Smooth muscle cell (in vitro differentiated cells): ENCODE measurements at regions not wholly inside any gene's neighbourhood (a gene's known extent, or its start where the extent isn't known, plus 50 kb on each side); places are given as distances from the start of the nearest gene placed in this dataset.

Source experiments
- DNase-seq: peaks from one replicate; lab custom pipeline; 2025; ENCODE audit not compliant: unreplicated experiment; lab: John Stamatoyannopoulos, UW
- H2AFZ ChIP-seq: fragments of 200-600 bp; sonication (generic); 2 replicates; pipeline ENCODE4 v1.6.0; 2016; ENCODE audit warnings: antibody characterized with exemption, low read depth, mild to moderate bottlenecking
- H3F3A ChIP-seq: fragments of 200-600 bp; sonication (generic); 2 replicates; pipeline ENCODE4 v1.6.0; 2017; ENCODE audit warnings: antibody characterized with exemption, low read depth
- H3K27ac ChIP-seq: fragments of 200-600 bp; sonication (generic); 2 replicates; pipeline ENCODE4 v1.5.1; 2016; ENCODE audit warnings: low read depth, mild to moderate bottlenecking
- H3K27me3 ChIP-seq: fragments of 200-600 bp; sonication (generic); 2 replicates; pipeline ENCODE4 v1.6.1; 2016; ENCODE audit warnings: low read depth, mild to moderate bottlenecking
- H3K36me3 ChIP-seq: fragments of 200-600 bp; sonication (generic); 2 replicates; pipeline ENCODE4 v1.5.1; 2016; ENCODE audit warnings: low read depth
- H3K4me1 ChIP-seq: fragments of 200-600 bp; sonication (generic); 2 replicates; pipeline ENCODE4 v1.5.1; 2016; ENCODE audit warnings: low read depth
- H3K4me2 ChIP-seq: fragments of 200-600 bp; sonication (generic); 2 replicates; pipeline ENCODE4 v1.6.0; 2016; ENCODE audit warnings: mild to moderate bottlenecking
- H3K4me3 ChIP-seq: fragments of 200-600 bp; sonication (generic); 2 replicates; pipeline ENCODE4 v1.5.1; 2016; ENCODE audit warnings: mild to moderate bottlenecking
- H3K79me2 ChIP-seq: fragments of 200-600 bp; sonication (generic); 2 replicates; pipeline ENCODE4 v1.6.0; 2016; ENCODE audit warnings: low read depth, mild to moderate bottlenecking
- H3K9ac ChIP-seq: fragments of 200-600 bp; sonication (generic); 2 replicates; pipeline ENCODE4 v1.6.0; 2016; ENCODE audit warnings: low read depth
- H3K9me3 ChIP-seq: fragments of 200-600 bp; sonication (generic); replicated peaks from 2 replicates; pipeline ENCODE4 v1.5.1; 2016; ENCODE audit warnings: low read depth
- H4K20me1 ChIP-seq: fragments of 200-600 bp; sonication (generic); 2 replicates; pipeline ENCODE4 v1.6.0; 2016; ENCODE audit warnings: low read depth
- CTCF ChIP-seq: fragments of 200-600 bp; sonication (generic); IDR thresholded peaks from 2 replicates; pipeline ENCODE4 v1.5.1; 2017; ENCODE audit warnings: borderline replicate concordance, mild to moderate bottlenecking, antibody characterized with exemption; ENCODE audit not compliant: insufficient read depth, poor library complexity, severe bottlenecking
- WGBS: methylation state at CpG from one replicate; pipeline ENCODE4 v1.1.7; 2016; ENCODE audit warnings: low lambda C conversion rate; 5-methylcytosine and 5-hydroxymethylcytosine counted together

GRCh38 chr3:17844236-17844635 is 101.8 kb upstream of the TBC1D5 start:
- DNase-seq, result no peak
- no peaks in the 10 kb centered on the region for H3K79me2 ChIP-seq
- no peaks in the 10 kb centered on the region for H3F3A ChIP-seq
- peaks cover 12% of the 10 kb centered on the region for H3K27me3 ChIP-seq
- H4K20me1 ChIP-seq, result no peaks in the 10 kb centered on the region
- H3K9ac ChIP-seq, result no peak overlapping the region
- WGBS, result 99% methylated on average over 3 of the region's 3 CpGs
- no peaks in the 10 kb centered on the region for H3K9me3 ChIP-seq
- H3K4me3 ChIP-seq, result no peak overlapping the region
- no peaks in the 10 kb centered on the region for H3K36me3 ChIP-seq
- no peak overlapping the region for H3K27ac ChIP-seq
- no peak overlapping the region for H2AFZ ChIP-seq
- H3K4me1 ChIP-seq, result peaks cover 3% of the 10 kb centered on the region
- no peak overlapping the region for H3K4me2 ChIP-seq
- TF ChIP-seq CTCF, result no peak

- H3K27me3 ChIP-seq, result peaks cover 32% of the 10 kb centered on the region
- no peaks in the 10 kb centered on the region for H3K4me1 ChIP-seq
- H3K9me3 ChIP-seq, result no peaks in the 10 kb centered on the region
- no peaks in the 10 kb centered on the region for H3F3A ChIP-seq
- no peak overlapping the region for H3K4me3 ChIP-seq
- no peak overlapping the region for H2AFZ ChIP-seq
- no peak overlapping the region for H3K27ac ChIP-seq
- no peaks in the 10 kb centered on the region for H3K79me2 ChIP-seq
- WGBS, result 12% methylated on average over 9 of the region's 9 CpGs
- peak; percentile 92 for TF ChIP-seq CTCF
- H3K4me2 ChIP-seq, result no peak overlapping the region
- H3K9ac ChIP-seq, result no peak overlapping the region
- DNase-seq, result peak; percentile 43
- H4K20me1 ChIP-seq, result no peaks in the 10 kb centered on the region
- H3K36me3 ChIP-seq, result no peaks in the 10 kb centered on the region
Measured at GRCh38 chr3:17841190-17841828, 98.9 kb upstream of the TBC1D5 start.

GRCh38 chr3:17840651-17841050 is 98.2 kb upstream of the TBC1D5 start:
- H2AFZ ChIP-seq, result no peak overlapping the region
- no peak for TF ChIP-seq CTCF
- no peak overlapping the region for H3K4me3 ChIP-seq
- no peaks in the 10 kb centered on the region for H3K36me3 ChIP-seq
- peaks cover 32% of the 10 kb centered on the region for H3K27me3 ChIP-seq
- no peaks in the 10 kb centered on the region for H3F3A ChIP-seq
- no peaks in the 10 kb centered on the region for H3K9me3 ChIP-seq
- H3K4me2 ChIP-seq, result no peak overlapping the region
- no peaks in the 10 kb centered on the region for H3K79me2 ChIP-seq
- H3K9ac ChIP-seq, result no peak overlapping the region
- H4K20me1 ChIP-seq, result no peaks in the 10 kb centered on the region
- no peak overlapping the region for H3K27ac ChIP-seq
- DNase-seq, result no peak
- H3K4me1 ChIP-seq, result no peaks in the 10 kb centered on the region
- 87% methylated on average over 5 of the region's 5 CpGs for WGBS

GRCh38 chr3:17840126-17840525 is 97.7 kb upstream of the TBC1D5 start:
- no peak for TF ChIP-seq CTCF
- no peaks in the 10 kb centered on the region for H4K20me1 ChIP-seq
- 98% methylated on average over 4 of the region's 4 CpGs for WGBS

More at GRCh38 chr3:17840126-17840525, 97.7 kb upstream of the TBC1D5 start:
- H3K9me3 ChIP-seq, result no peaks in the 10 kb centered on the region
- no peak overlapping the region for H2AFZ ChIP-seq
- no peak overlapping the region for H3K4me3 ChIP-seq
- no peaks in the 10 kb centered on the region for H3K79me2 ChIP-seq
- peaks cover 32% of the 10 kb centered on the region for H3K27me3 ChIP-seq
- H3F3A ChIP-seq, result no peaks in the 10 kb centered on the region
- no peak for DNase-seq
- H3K4me1 ChIP-seq, result no peaks in the 10 kb centered on the region
- H3K36me3 ChIP-seq, result no peaks in the 10 kb centered on the region
- no peak overlapping the region for H3K27ac ChIP-seq
- H3K4me2 ChIP-seq, result no peak overlapping the region
- H3K9ac ChIP-seq, result no peak overlapping the region
